Astrocyte of the cerebellum (primary cell): ENCODE measurements at regions not wholly inside any gene's neighbourhood (a gene's known extent, or its start where the extent isn't known, plus 50 kb on each side); places are given as distances from the start of the nearest gene placed in this dataset.

Experiments used
- DNase-seq: peaks from one replicate; pipeline ENCODE4 v3.0.0-alpha.2; 2011; ENCODE audit warnings: low read depth
- H3K4me3 ChIP-seq: 2 replicates; pipeline ENCODE4 v1.5.1; 2011; ENCODE audit warnings: mild to moderate bottlenecking, low read depth, low read length, moderate library complexity
- CTCF ChIP-seq: IDR thresholded peaks from 2 replicates; pipeline ENCODE4 v1.5.1; 2012; ENCODE audit warnings: low read length, low read depth, moderate library complexity, mild to moderate bottlenecking; ENCODE audit errors: missing control alignments
- in situ Hi-C: cut with HindIII; loops from 2 replicates; pipeline ENCODE4 v1.10.0; 2017; ENCODE audit warnings: low sequenced_read_pairs

GRCh38 chr14:82755923-82756322 lies 1222.3 kb upstream of the SEL1L start:
- H3K4me3 ChIP-seq: no peak overlapping the region
- DNase-seq: no peak
- in situ Hi-C loops: no loop called here
- no peak for TF ChIP-seq CTCF

GRCh38 chr14:82757776-82758175 lies 1224.1 kb upstream of the SEL1L start:
- no peak for TF ChIP-seq CTCF
- in situ Hi-C loops: no loop called here
- DNase-seq: no peak
- no peak overlapping the region for H3K4me3 ChIP-seq

GRCh38 chr14:82759656-82760055 lies 1226.0 kb upstream of the SEL1L start:
- no peak overlapping the region for H3K4me3 ChIP-seq
- no peak for DNase-seq
- no peak for TF ChIP-seq CTCF
- in situ Hi-C loops: no loop called here

- no peak for DNase-seq
- H3K4me3 ChIP-seq: no peak overlapping the region
- TF ChIP-seq CTCF: no peak
- in situ Hi-C loops: no loop called here
Measured at GRCh38 chr14:82766123-82766522, 1232.5 kb upstream of the SEL1L start.

- no peak overlapping the region for H3K4me3 ChIP-seq
- TF ChIP-seq CTCF: no peak
- no peak for DNase-seq
- in situ Hi-C loops: no loop called here
Measured at GRCh38 chr14:82766996-82767395, 1233.3 kb upstream of the SEL1L start.

- in situ Hi-C loops: no loop called here
- no peak overlapping the region for H3K4me3 ChIP-seq
- no peak for DNase-seq
- TF ChIP-seq CTCF: no peak
Measured at GRCh38 chr14:82776958-82777357, 1243.3 kb upstream of the SEL1L start.
